ENCODE measurements at regions not wholly inside any gene's neighbourhood (a gene's known extent, or its start where the extent isn't known, plus 50 kb on each side); places are given as distances from the start of the nearest gene placed in this dataset.

GRCh38 chr5:161093100-161093499 is 241.1 kb upstream of the ATP10B start:
- TF ChIP-seq MXI1 (IDR thresholded peaks at IDR 0.05; ENCODE audit: low read depth, low read length) = no peak
- no peak for TF ChIP-seq CTCF (IDR thresholded peaks at IDR 0.05)
- TF ChIP-seq EP300 (IDR thresholded peaks at IDR 0.05; ENCODE audit: borderline replicate concordance in 1 of 2, low read depth in 1 of 2, low read length in 1 of 2) = no peak
- TF ChIP-seq YY1 (IDR thresholded peaks at IDR 0.05; ENCODE audit: low read depth) = no peak
- no peak for TF ChIP-seq ZBTB33 (IDR thresholded peaks at IDR 0.05; ENCODE audit: borderline replicate concordance, low read depth)
- TF ChIP-seq RAD21 (IDR thresholded peaks at IDR 0.05; ENCODE audit: low read length) = no peak
- TF ChIP-seq TCF12 (IDR thresholded peaks at IDR 0.05) = no peak

Data from SK-N-SH (cell line).